GM20431 (cell line): ENCODE measurements at regions not wholly inside any gene's neighbourhood (a gene's known extent, or its start where the extent isn't known, plus 50 kb on each side); places are given as distances from the start of the nearest gene placed in this dataset.

Experiments
- in situ Hi-C: fragments of 300-500 bp; cut with MseI, MboI; formaldehyde crosslinking; loops from one replicate; pipeline ENCODE4 v1.15.0; 2020; ENCODE audit warnings: low sequenced_read_pairs; ENCODE audit not compliant: unreplicated experiment

- in situ Hi-C loops: no loop called here
These were observed 155.7 kb downstream of the FAM170A start for GRCh38 chr5:119785057-119785456.

GRCh38 chr5:119789406-119790117 is 160.2 kb downstream of the FAM170A start:
- in situ Hi-C loops: no loop called here

GRCh38 chr5:119792161-119792799 is 162.9 kb downstream of the FAM170A start:
- in situ Hi-C loops: no loop called here

- in situ Hi-C loops: no loop called here
These were observed 166.4 kb downstream of the FAM170A start for GRCh38 chr5:119795768-119796167.

GRCh38 chr5:119801570-119801969 is 172.2 kb downstream of the FAM170A start:
- in situ Hi-C loops: no loop called here

GRCh38 chr5:119808024-119808423 is 178.7 kb downstream of the FAM170A start:
- in situ Hi-C loops: no loop called here

- in situ Hi-C loops: no loop called here
These were observed 179.1 kb downstream of the FAM170A start for GRCh38 chr5:119808474-119808873.

GRCh38 chr5:119810217-119810616 is 180.9 kb downstream of the FAM170A start:
- in situ Hi-C loops: no loop called here

- in situ Hi-C loops: no loop called here
These were observed 182.1 kb downstream of the FAM170A start for GRCh38 chr5:119811458-119811857.

GRCh38 chr5:119814655-119815054 is 185.3 kb downstream of the FAM170A start:
- in situ Hi-C loops: no loop called here

- in situ Hi-C loops: no loop called here
These were observed 186.7 kb downstream of the FAM170A start for GRCh38 chr5:119816055-119816454.

- in situ Hi-C loops: no loop called here
These were observed 190.7 kb downstream of the FAM170A start for GRCh38 chr5:119820016-119820415.

GRCh38 chr5:119820608-119821007 is 191.2 kb downstream of the FAM170A start:
- in situ Hi-C loops: no loop called here

GRCh38 chr5:119828541-119828940 is 199.2 kb downstream of the FAM170A start:
- in situ Hi-C loops: no loop called here

- in situ Hi-C loops: no loop called here
These were observed 200.0 kb downstream of the FAM170A start for GRCh38 chr5:119829341-119829740.

GRCh38 chr5:119833176-119833575 is 203.8 kb downstream of the FAM170A start:
- in situ Hi-C loops: no loop called here

- in situ Hi-C loops: no loop called here
These were observed 210.8 kb downstream of the FAM170A start for GRCh38 chr5:119840175-119840574.

- in situ Hi-C loops: no loop called here
These were observed 222.8 kb downstream of the FAM170A start for GRCh38 chr5:119852140-119852539.

- in situ Hi-C loops: no loop called here
These were observed 231.1 kb downstream of the FAM170A start for GRCh38 chr5:119860463-119860862.

GRCh38 chr5:119862619-119863018 is 233.3 kb downstream of the FAM170A start:
- in situ Hi-C loops: no loop called here

- in situ Hi-C loops: no loop called here
These were observed 234.9 kb downstream of the FAM170A start for GRCh38 chr5:119864286-119864685.

- in situ Hi-C loops: no loop called here
These were observed 244.3 kb downstream of the FAM170A start for GRCh38 chr5:119873611-119874010.
